ENCODE measurements at regions not wholly inside any gene's neighbourhood (a gene's known extent, or its start where the extent isn't known, plus 50 kb on each side); places are given as distances from the start of the nearest gene placed in this dataset.

- WGBS, 5 donors, result 60 to 78% (median 68%) methylated on average over 1 of the region's 1 CpG
- intact Hi-C loops (cut with DNase I; ENCODE audit: low total_unique reads), result no loop called here
Measured at GRCh38 chr10:106226142-106226541, 938.4 kb downstream of the SORCS1 start.

GRCh38 chr10:106224676-106225075 lies 939.8 kb downstream of the SORCS1 start:
- no peak overlapping the region for H3K4me3 ChIP-seq
- DNase-seq, result no peak
- intact Hi-C loops (cut with DNase I; ENCODE audit: low total_unique reads), result no loop called here
- H3K9me3 ChIP-seq, result peaks cover 0 to 6% (median 0%) of the 10 kb centered on the region in 8 donors
- 49 to 59% (median 51%) methylated on average over 1 of the region's 1 CpG for WGBS, 5 donors
- H3K27ac ChIP-seq, result no peak overlapping the region
- H3K4me1 ChIP-seq, result no peaks in the 10 kb centered on the region
- no peaks in the 10 kb centered on the region for H3K36me3 ChIP-seq
- no peak for TF ChIP-seq POLR2AphosphoS5 (IDR thresholded peaks at IDR 0.05)
- no peak for TF ChIP-seq CTCF (IDR thresholded peaks at IDR 0.05 in 8 of 11, conservative IDR thresholded peaks at IDR 0.05 in 3 of 11)
- TF ChIP-seq POLR2A (IDR thresholded peaks at IDR 0.05), result no peak
- no peaks in the 10 kb centered on the region for H3K27me3 ChIP-seq (replicated peaks in 1 of 7)

More at GRCh38 chr10:106226142-106226541, 938.4 kb downstream of the SORCS1 start:
- DNase-seq, result no peak
- H3K36me3 ChIP-seq, result no peaks in the 10 kb centered on the region
- no peak overlapping the region for H3K27ac ChIP-seq
- TF ChIP-seq POLR2A (IDR thresholded peaks at IDR 0.05), result no peak
- no peak for TF ChIP-seq CTCF (IDR thresholded peaks at IDR 0.05 in 8 of 11, conservative IDR thresholded peaks at IDR 0.05 in 3 of 11)
- no peak for TF ChIP-seq POLR2AphosphoS5 (IDR thresholded peaks at IDR 0.05)
- no peaks in the 10 kb centered on the region for H3K27me3 ChIP-seq (replicated peaks in 1 of 7)
- H3K9me3 ChIP-seq, result no peaks in the 10 kb centered on the region
- H3K4me3 ChIP-seq, result no peak overlapping the region
- no peaks in the 10 kb centered on the region for H3K4me1 ChIP-seq

GRCh38 chr10:106217627-106218026 lies 946.9 kb downstream of the SORCS1 start:
- Histone ChIP-seq H3K4me1 (no peaks in the 10 kb centered on the region), H3K36me3 (no peaks in the 10 kb centered on the region), H3K27ac (no peak overlapping the region), H3K9me3 (peaks cover 0 to 6% (median 0%) of the 10 kb centered on the region in 8 donors), H3K27me3 (replicated peaks in 1 of 7) (no peaks in the 10 kb centered on the region), H3K4me3 (no peak overlapping the region)
- TF ChIP-seq POLR2AphosphoS5 (IDR thresholded peaks at IDR 0.05) (no peak), CTCF (IDR thresholded peaks at IDR 0.05 in 8 of 11, conservative IDR thresholded peaks at IDR 0.05 in 3 of 11) (no peak), POLR2A (IDR thresholded peaks at IDR 0.05) (no peak)
- intact Hi-C loops (cut with DNase I; ENCODE audit: low total_unique reads), result no loop called here
- DNase-seq, result no peak
- 62 to 72% (median 69%) methylated on average over 3 of the region's 3 CpGs for WGBS, 5 donors

GRCh38 chr10:106216085-106216484 lies 948.4 kb downstream of the SORCS1 start:
- TF ChIP-seq POLR2AphosphoS5 (IDR thresholded peaks at IDR 0.05) (no peak), POLR2A (IDR thresholded peaks at IDR 0.05) (no peak), CTCF (IDR thresholded peaks at IDR 0.05 in 8 of 11, conservative IDR thresholded peaks at IDR 0.05 in 3 of 11) (no peak)
- Histone ChIP-seq H3K27ac (no peak overlapping the region), H3K4me1 (no peaks in the 10 kb centered on the region), H3K4me3 (no peak overlapping the region), H3K27me3 (replicated peaks in 1 of 7) (no peaks in the 10 kb centered on the region), H3K9me3 (peaks cover 0 to 6% (median 0%) of the 10 kb centered on the region in 8 donors), H3K36me3 (no peaks in the 10 kb centered on the region)
- intact Hi-C loops (cut with DNase I; ENCODE audit: low total_unique reads), result no loop called here
- 45 to 79% (median 69%) methylated on average over 1 to 2 of the region's 2 CpGs for WGBS, 5 donors
- no peak for DNase-seq

All from spleen (tissue), 11 donors.